ENCODE measurements at regions not wholly inside any gene's neighbourhood (a gene's known extent, or its start where the extent isn't known, plus 50 kb on each side); places are given as distances from the start of the nearest gene placed in this dataset.
A peak's percentile ranks its signal among the peaks of the same experiment; 100 is the strongest.

GRCh38 chr2:23271230-23271629 is 113.7 kb upstream of the KLHL29 start:
- no peak for DNase-seq (ENCODE audit: low spot score)
- no peak for TF ChIP-seq CTCF (conservative IDR thresholded peaks at IDR 0.05; ENCODE audit: low read depth)
- no peak overlapping the region for H3K27ac ChIP-seq
- ChIA-PET CTCF (interaction anchor here (0.6 kb wide), 1 partner anchor 62 kb away, joined by 3 read pairs; no protein-coding TSS in a partner anchor), POLR2A (ENCODE audit: low non-redundant PET) (no interaction called here)

DNA sequence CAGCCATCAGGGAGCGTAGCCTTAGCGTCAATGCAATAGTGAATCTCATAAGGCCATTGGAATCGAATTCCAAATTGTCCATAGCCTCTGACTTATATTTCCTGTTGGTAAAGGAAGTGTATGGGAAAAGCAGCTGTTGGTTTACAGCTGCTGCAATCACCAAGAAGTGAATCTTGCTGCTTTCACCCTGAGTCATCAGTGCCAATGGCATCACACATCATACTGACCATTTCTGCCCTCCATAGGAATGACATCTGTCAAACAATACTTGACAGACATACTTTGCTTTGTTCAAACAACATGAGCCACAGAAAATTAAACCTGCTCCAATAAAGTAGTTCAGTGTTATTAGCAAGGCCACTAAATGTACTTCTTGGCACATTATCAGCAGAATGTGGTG is 111.2 kb upstream of the KLHL29 start:
- CTCF ChIA-PET, result no interaction called here
- H3K27ac ChIP-seq, result no peak overlapping the region
- TF ChIP-seq CTCF (conservative IDR thresholded peaks at IDR 0.05; ENCODE audit: low read depth), result no peak
- POLR2A ChIA-PET (ENCODE audit: low non-redundant PET), result no interaction called here
- DNase-seq (ENCODE audit: low spot score), result peak; percentile 34

DNA sequence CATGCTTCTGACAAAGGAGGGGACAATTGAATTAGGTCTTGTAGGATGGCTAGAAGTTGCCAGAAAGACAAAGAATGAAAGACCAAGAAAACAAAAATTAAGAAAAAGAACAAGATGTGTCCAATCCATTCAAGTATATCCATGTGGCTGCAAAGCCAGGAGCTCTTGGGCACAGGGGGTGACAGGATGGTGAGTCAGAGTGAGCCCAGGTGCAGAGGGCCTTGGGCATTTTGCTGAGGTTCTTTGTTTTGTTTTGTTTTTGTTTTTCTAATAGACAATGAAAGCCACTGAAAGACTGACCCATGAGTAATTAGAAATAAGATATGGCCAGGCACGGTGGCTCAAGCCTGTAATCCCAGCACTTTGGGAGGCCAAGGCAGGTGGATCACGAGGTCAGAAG is 104.6 kb upstream of the KLHL29 start:
- POLR2A ChIA-PET (ENCODE audit: low non-redundant PET), result no interaction called here
- no peak for TF ChIP-seq CTCF (conservative IDR thresholded peaks at IDR 0.05; ENCODE audit: low read depth)
- peak; percentile 26 for DNase-seq (ENCODE audit: low spot score)
- CTCF ChIA-PET, result interaction anchor here (0.7 kb wide), 1 partner anchor 81 kb away, joined by 3 read pairs; no protein-coding TSS in a partner anchor
- H3K27ac ChIP-seq, result no peak overlapping the region

- POLR2A ChIA-PET (ENCODE audit: low non-redundant PET), result no interaction called here
- TF ChIP-seq CTCF (conservative IDR thresholded peaks at IDR 0.05; ENCODE audit: low read depth), result no peak
- CTCF ChIA-PET, result no interaction called here
- peak; percentile 22 for DNase-seq (ENCODE audit: low spot score)
- H3K27ac ChIP-seq, result no peak overlapping the region
These were observed 101.3 kb upstream of the KLHL29 start for GRCh38 chr2:23283653-23284052.

DNA sequence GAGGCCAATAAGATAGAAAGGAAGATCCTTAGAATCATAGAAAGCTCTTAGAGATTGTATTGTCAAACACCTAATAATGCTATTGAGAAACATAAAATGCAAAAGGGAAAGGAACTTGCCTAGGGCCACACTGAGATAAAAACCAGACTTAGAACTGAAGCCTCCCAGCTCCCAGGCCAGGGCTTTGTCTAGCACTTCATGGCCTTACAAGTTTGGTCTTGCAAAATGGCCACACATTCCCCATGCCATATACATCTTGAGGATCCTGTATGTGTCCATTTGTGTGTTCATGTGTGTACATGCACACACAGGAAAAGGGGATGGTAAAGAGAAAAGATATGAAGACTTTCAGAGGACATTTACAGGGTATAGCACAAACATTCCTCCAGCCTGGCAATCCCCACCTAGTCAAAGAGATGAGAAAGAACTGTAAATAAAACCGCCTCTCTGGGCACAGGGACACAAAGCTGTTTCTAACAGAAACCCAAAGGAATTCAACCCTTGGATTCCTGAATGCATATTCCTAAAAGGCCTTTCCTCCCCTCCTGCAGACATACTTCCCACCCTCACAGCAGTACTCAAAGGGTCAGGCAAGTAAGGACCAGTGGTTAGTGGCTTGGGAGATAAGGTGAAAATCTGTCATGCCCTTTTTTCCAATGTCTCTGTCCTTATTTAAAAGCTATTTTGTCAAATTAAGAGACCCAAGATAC is 99.7 kb upstream of the KLHL29 start:
- no peak overlapping the region for H3K27ac ChIP-seq
- ChIA-PET CTCF (no interaction called here), POLR2A (ENCODE audit: low non-redundant PET) (no interaction called here)
- no peak for TF ChIP-seq CTCF (conservative IDR thresholded peaks at IDR 0.05; ENCODE audit: low read depth)
- DNase-seq (ENCODE audit: low spot score), result no peak

- POLR2A ChIA-PET (ENCODE audit: low non-redundant PET), result no interaction called here
- DNase-seq (ENCODE audit: low spot score), result no peak
- H3K27ac ChIP-seq, result peak overlapping the region; percentile 84
- no peak for TF ChIP-seq CTCF (conservative IDR thresholded peaks at IDR 0.05; ENCODE audit: low read depth)
- CTCF ChIA-PET, result interaction anchor here (1.1 kb wide), 1 partner anchor 86 kb away, joined by 3 read pairs; no protein-coding TSS in a partner anchor
These were observed 98.8 kb upstream of the KLHL29 start for GRCh38 chr2:23286031-23286757.
